ENCODE measurements at regions not wholly inside any gene's neighbourhood (a gene's known extent, or its start where the extent isn't known, plus 50 kb on each side); places are given as distances from the start of the nearest gene placed in this dataset.

DNA sequence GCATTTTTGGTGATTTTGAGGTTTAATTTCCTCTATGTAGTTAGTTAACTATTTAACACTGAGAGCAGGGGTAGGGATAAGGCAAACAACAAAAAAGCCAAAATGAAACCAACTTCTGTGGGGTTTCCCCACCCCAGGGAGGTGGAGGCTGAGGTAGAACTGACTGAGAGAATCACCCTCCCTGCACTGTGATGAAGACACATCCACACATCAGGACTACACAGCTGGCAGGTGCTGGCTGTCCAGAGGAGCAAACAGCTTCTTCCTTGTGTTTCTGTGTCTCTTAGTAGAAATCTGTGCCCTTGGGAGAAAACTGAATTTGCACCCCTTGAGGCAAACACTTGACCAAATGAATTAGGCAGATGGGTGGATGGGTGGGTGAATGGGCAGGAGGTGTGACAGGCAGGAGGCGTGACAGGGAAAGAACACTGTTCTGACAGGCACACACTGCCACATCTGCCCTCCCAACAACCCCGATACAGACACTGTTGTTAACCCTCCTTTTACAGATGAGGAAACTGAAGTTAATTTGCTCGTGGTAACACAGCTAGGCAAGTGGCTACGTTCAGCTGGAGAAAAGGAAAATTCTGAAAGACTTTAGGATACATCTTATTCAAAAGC lies 62.9 kb upstream of the AMZ2 start:
- peak; percentile 81 for DNase-seq (ENCODE audit: low spot score)

GRCh38 chr17:68185820-68186219 lies 62.0 kb upstream of the AMZ2 start:
- no peak for DNase-seq (ENCODE audit: low spot score)

- no peak for DNase-seq (ENCODE audit: low spot score)
Measured at GRCh38 chr17:68190495-68190894, 57.3 kb upstream of the AMZ2 start.

GRCh38 chr17:68195667-68196393 lies 52.0 kb upstream of the AMZ2 start:
- DNase-seq (ENCODE audit: low spot score), result no peak

DNA sequence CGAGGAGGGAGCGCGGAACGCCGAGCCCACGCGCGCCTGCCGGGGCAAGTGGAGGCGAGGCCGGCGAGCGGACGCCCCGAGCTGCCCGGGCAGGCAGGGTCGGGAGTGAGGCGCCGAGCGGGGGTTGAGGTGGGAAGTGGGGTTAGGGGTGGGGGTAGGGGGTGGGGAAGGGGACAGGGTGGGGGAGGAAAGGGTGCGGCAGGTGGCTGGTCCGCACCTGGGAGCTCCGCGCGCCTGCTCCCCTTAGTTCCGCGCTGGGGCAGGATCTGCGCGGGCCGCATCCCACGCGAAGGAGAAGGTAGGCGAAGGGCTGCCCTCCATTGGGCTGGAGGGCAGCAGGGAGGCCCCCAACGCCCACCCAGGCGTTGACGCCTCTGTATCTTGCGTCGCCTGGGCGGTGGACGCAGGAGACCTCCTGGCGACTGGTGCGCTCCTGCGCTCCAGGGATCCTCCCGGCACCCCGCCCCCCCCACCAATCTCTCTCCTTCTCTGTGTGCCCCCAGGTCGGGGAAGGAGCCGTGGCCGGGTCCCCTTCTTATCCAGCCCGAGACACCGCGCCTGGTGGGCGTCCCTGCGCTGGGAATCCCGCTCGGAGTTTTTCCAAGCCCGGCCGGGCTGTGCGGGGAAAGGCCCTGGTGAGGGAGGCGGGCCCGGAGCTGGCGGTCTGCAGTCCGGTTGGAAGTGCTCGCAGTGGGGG lies 51.3 kb upstream of the AMZ2 start:
- no peak for DNase-seq (ENCODE audit: low spot score)

DNA sequence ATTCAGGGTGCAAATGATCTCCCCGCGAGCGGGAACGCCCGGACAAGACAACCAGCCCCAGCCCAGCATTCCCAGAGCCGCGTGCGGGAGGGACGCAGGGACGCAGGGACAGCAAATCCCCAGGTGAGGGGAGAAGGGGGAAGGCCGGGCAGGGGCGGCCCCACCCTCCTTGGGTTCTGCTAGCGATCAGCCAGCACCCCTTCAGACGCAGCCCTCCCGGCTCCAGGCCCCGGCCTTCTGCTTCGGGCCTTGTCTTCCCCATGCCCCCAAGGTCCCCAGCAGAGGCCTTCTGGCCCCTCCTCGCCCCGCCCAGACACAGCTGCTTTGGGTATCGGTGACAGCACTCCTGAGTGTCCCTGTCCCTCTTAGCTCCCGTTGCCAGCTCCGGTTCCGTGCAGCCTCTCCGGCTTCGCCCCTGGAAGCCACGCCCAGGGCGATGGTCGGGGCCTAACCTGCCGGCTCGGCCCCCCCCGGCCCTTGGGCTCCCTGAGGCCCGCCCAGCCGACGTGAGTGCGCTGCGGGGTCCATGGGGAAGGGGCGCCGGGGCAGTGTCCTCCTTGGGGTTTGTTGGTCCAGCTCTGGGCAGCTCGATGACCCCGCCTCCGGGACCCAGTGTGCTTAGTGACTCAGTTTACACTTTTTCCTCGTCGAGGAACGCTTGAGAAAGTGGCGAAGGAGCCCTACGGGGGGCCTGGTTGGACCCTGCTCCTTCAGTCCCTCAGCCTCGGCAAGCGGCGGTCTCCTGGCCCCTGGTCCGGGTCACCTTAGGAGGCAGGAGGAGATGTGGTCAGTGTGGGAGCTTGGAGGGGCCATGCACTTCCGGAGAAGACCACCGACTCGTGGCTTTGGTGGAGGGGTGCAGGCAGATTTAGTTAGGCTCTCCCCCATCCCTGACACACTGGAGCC lies 50.5 kb upstream of the AMZ2 start:
- peak; percentile 42 for DNase-seq (ENCODE audit: low spot score)

DNA sequence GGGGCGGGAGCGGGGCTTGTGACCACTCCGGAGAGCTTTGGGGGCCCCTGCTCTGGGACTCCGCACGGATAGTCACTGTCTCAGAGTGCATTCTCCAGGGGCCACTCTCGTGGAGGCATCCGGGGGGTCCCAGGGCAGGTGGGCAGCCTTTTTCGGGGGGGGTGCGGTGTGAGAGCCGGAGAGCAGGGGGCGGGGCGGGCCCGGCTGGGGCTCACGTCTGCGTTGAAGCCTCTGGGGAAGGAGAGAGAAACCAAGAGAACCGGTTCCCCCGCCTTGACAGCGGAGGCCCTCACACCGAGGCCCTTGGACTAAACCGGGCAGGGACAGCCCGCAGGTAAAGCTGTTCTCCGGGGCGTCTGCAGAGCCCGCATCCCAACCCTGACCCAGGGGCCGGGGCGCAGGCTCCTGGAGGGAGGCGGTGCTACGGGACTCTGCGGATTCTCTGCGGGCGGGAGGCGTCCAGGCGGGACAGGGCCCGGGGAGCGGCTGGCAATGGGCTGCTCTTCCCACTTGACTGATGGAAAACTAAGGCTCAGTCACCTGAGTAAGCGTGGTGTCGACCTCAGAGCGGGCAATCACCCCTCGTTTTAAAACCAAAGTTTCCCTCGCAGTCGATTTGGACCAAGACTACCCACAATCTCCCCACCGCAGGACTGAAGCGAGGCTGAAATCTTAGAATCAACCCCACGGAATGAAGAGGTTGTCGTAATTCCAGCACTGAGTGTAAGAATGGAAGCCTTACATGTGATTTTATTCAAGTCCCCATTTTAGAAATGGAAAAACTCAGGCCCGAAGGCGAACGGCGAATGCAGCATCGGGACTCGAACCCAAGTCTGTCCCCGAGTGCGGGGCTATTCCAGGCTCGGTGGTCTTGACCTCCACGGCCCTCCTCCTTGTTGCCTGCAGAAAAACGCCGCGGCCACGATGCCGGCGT lies 49.6 kb upstream of the AMZ2 start:
- no peak for DNase-seq (ENCODE audit: low spot score)
